Panc1 (cell line): ENCODE measurements at regions not wholly inside any gene's neighbourhood (a gene's known extent, or its start where the extent isn't known, plus 50 kb on each side); places are given as distances from the start of the nearest gene placed in this dataset.

Source experiments
- ATAC-seq: fragments of 200-7000 bp; cut with Tn5 transposase; 2 replicates; pipeline ENCODE4 v1.9.1; 2020; ENCODE audit warnings: mild to moderate bottlenecking, moderate library complexity
- BruUV-seq: library from RNA; stranded (reverse); fragments of 400-500 nt; replicated peaks from 2 replicates; lab custom pipeline; 2021; lab: Mats Ljungman, UMichigan
- CTCF ChIA-PET: fragments of 300-600 bp; sonication (Branson Sonifier 250); formaldehyde crosslinking; loops from one replicate; lab custom pipeline; 2022; ENCODE audit warnings: antibody characterized with exemption; lab: Charles Lee
- POLR2A ChIA-PET: fragments of 300-600 bp; sonication (Branson Sonifier 250); formaldehyde crosslinking; loops from one replicate; lab custom pipeline; 2022; ENCODE audit warnings: antibody characterized with exemption; lab: Charles Lee
- DNase-seq: peaks from one replicate; pipeline ENCODE4 v3.0.0-alpha.2; 2010; ENCODE audit warnings: low read depth, low spot score
- H3K27ac ChIP-seq: 2 replicates; pipeline ENCODE4 v1.5.1; 2011; ENCODE audit warnings: mild to moderate bottlenecking, low read length, inconsistent platforms
- H3K27me3 ChIP-seq: fragments of 200-500 bp; sonication (Bioruptor generic); 2 replicates; pipeline ENCODE4 v1.6.0; 2014; ENCODE audit warnings: low read length, inconsistent platforms; ENCODE audit not compliant: control insufficient read depth, insufficient read depth
- H3K36me3 ChIP-seq: fragments of 200-500 bp; sonication (Bioruptor generic); 2 replicates; pipeline ENCODE4 v1.5.1; 2014; ENCODE audit warnings: inconsistent platforms, mild to moderate bottlenecking, low read length, moderate library complexity; ENCODE audit not compliant: control insufficient read depth, insufficient read depth
- H3K4me1 ChIP-seq: 2 replicates; pipeline ENCODE4 v1.5.1; 2011; ENCODE audit warnings: inconsistent platforms, mild to moderate bottlenecking, low read length, moderate library complexity; ENCODE audit not compliant: control insufficient read depth, insufficient read depth
- H3K4me3 ChIP-seq, 2 experiments: 2 replicates each; pipeline ENCODE4 v1.5.1; 2011 to 2012; ENCODE audit warnings: low read depth in 2 of 2, low read length in 2 of 2, mild to moderate bottlenecking in 2 of 2, inconsistent platforms in 1 of 2, moderate library complexity in 1 of 2
- H3K9me3 ChIP-seq: fragments of 200-500 bp; sonication (Bioruptor generic); 2 replicates; pipeline ENCODE4 v1.5.1; 2014; ENCODE audit warnings: low read depth, mild to moderate bottlenecking, inconsistent platforms, low read length, moderate library complexity; ENCODE audit not compliant: control insufficient read depth, insufficient read depth
- POLR2AphosphoS5 ChIP-seq: IDR thresholded peaks from 2 replicates; pipeline ENCODE4 v1.6.1; 2012; ENCODE audit warnings: mild to moderate bottlenecking, low read depth, low read length, moderate library complexity
- SIN3A ChIP-seq: IDR thresholded peaks from 2 replicates; pipeline ENCODE4 v1.6.1; 2012; ENCODE audit warnings: low read depth, mild to moderate bottlenecking, low read length, moderate library complexity, borderline replicate concordance; ENCODE audit not compliant: insufficient read depth
- TCF7L2 ChIP-seq: IDR thresholded peaks from 2 replicates; pipeline ENCODE4 v1.6.1; 2011; ENCODE audit warnings: mild to moderate bottlenecking, low read depth, low read length, inconsistent platforms
- in situ Hi-C: cut with HindIII; loops from 2 replicates; pipeline ENCODE4 v1.10.0; 2016; ENCODE audit warnings: low sequenced_read_pairs, low pct_unique_long_range_greater_than_20kb
- intact Hi-C: fragments of 100-400 bp; cut with micrococcal nuclease; formaldehyde crosslinking; loops from one replicate; pipeline ENCODE4 v1.10.0; 2022; ENCODE audit not compliant: unreplicated experiment
- TF ChIP-seq, protein P1 (sequence below), 2 experiments: IDR thresholded peaks; 2 replicates each; pipeline ENCODE4 v1.6.1; 2011 to 2012; ENCODE audit warnings: low read depth in 2 of 2, control low read depth in 1 of 2, low read length in 1 of 2, mild to moderate bottlenecking in 1 of 2, moderate library complexity in 1 of 2; ENCODE audit not compliant: insufficient read depth in 1 of 2
- TF ChIP-seq, protein P2 (sequence below): fragments of 450-650 bp; IDR thresholded peaks from 2 replicates; pipeline ENCODE4 v1.5.1; 2017; ENCODE audit warnings: mild to moderate bottlenecking

DNA sequence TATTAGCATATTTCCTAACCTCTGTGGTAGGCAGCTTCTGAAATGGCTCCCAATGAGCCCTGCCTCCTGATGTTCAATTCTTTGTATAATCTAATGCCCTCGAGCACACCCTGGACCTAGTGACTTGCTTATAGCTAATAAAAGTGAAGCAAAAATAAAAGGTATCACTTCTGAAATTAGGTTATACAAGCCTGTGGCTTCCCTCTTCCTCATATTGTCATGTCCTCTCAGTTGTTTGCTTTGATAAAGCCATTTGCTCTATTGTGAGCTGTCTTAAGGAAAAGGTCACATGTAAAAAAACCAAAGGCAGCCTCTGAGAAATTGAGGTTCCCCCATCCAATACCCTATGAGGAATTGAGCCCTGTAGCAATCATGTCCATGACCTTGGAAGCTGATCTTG lies 442.1 kb upstream of the ADGRB3 start:
- no peak for ATAC-seq
- no peak for DNase-seq
- no peak overlapping the region for H3K27ac ChIP-seq
- intact Hi-C loops: no loop called here
- H3K4me1 ChIP-seq: no peaks in the 10 kb centered on the region
- no peak for TF ChIP-seq POLR2AphosphoS5
- TF ChIP-seq, protein P1, sequence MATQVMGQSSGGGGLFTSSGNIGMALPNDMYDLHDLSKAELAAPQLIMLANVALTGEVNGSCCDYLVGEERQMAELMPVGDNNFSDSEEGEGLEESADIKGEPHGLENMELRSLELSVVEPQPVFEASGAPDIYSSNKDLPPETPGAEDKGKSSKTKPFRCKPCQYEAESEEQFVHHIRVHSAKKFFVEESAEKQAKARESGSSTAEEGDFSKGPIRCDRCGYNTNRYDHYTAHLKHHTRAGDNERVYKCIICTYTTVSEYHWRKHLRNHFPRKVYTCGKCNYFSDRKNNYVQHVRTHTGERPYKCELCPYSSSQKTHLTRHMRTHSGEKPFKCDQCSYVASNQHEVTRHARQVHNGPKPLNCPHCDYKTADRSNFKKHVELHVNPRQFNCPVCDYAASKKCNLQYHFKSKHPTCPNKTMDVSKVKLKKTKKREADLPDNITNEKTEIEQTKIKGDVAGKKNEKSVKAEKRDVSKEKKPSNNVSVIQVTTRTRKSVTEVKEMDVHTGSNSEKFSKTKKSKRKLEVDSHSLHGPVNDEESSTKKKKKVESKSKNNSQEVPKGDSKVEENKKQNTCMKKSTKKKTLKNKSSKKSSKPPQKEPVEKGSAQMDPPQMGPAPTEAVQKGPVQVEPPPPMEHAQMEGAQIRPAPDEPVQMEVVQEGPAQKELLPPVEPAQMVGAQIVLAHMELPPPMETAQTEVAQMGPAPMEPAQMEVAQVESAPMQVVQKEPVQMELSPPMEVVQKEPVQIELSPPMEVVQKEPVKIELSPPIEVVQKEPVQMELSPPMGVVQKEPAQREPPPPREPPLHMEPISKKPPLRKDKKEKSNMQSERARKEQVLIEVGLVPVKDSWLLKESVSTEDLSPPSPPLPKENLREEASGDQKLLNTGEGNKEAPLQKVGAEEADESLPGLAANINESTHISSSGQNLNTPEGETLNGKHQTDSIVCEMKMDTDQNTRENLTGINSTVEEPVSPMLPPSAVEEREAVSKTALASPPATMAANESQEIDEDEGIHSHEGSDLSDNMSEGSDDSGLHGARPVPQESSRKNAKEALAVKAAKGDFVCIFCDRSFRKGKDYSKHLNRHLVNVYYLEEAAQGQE (IDR thresholded peaks at IDR 0.05; ENCODE audit: insufficient read depth in 1 of 2, low read depth in 2 of 2, low read length in 1 of 2): no peak
- TF ChIP-seq, protein P2, sequence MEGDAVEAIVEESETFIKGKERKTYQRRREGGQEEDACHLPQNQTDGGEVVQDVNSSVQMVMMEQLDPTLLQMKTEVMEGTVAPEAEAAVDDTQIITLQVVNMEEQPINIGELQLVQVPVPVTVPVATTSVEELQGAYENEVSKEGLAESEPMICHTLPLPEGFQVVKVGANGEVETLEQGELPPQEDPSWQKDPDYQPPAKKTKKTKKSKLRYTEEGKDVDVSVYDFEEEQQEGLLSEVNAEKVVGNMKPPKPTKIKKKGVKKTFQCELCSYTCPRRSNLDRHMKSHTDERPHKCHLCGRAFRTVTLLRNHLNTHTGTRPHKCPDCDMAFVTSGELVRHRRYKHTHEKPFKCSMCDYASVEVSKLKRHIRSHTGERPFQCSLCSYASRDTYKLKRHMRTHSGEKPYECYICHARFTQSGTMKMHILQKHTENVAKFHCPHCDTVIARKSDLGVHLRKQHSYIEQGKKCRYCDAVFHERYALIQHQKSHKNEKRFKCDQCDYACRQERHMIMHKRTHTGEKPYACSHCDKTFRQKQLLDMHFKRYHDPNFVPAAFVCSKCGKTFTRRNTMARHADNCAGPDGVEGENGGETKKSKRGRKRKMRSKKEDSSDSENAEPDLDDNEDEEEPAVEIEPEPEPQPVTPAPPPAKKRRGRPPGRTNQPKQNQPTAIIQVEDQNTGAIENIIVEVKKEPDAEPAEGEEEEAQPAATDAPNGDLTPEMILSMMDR: no peak
- TF ChIP-seq SIN3A: no peak
- TF ChIP-seq TCF7L2: no peak
- CTCF ChIA-PET: no interaction called here
- no peak overlapping the region for H3K4me3 ChIP-seq
- H3K9me3 ChIP-seq: no peaks in the 10 kb centered on the region
- no peaks in the 10 kb centered on the region for H3K27me3 ChIP-seq
- POLR2A ChIA-PET: no interaction called here
- in situ Hi-C loops: no loop called here
- BruUV-seq: no TSS peak
- no peaks in the 10 kb centered on the region for H3K36me3 ChIP-seq

DNA sequence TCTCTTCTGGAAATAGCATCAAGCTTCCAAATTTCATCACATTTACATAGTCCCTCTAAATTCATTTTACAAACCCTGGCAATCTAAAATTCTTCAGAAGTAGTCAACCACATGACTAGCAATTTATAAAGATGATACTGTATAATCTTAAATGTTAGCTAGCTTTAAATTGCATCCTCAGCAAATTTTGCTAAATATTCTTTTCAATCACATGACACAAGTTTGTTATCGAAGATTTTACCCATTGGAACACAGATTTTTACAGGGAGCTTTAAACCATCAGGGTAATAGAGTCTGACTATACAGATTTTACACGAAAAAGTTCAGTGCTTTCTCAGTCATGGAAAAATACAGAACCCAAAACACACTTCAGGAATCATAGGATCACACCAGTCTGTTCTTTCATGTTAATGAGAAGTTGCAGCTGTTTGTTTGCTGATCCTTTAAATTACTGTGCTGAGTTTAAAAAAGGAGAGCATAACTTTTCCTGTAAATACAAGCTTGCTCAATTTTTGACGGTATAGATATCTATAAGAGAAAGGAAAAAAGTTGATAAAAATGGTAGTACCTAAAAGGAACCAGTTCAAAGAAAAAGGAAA lies 445.8 kb upstream of the ADGRB3 start:
- H3K27ac ChIP-seq: no peak overlapping the region
- CTCF ChIA-PET: no interaction called here
- H3K36me3 ChIP-seq: no peaks in the 10 kb centered on the region
- ATAC-seq (no peak), DNase-seq (no peak)
- no peaks in the 10 kb centered on the region for H3K9me3 ChIP-seq
- no peak overlapping the region for H3K4me3 ChIP-seq
- H3K27me3 ChIP-seq: no peaks in the 10 kb centered on the region
- in situ Hi-C loops (no loop called here), intact Hi-C loops (no loop called here)
- POLR2A ChIA-PET: no interaction called here
- no peaks in the 10 kb centered on the region for H3K4me1 ChIP-seq
- no TSS peak for BruUV-seq
- TF ChIP-seq, protein P2: no peak
- TF ChIP-seq POLR2AphosphoS5 (no peak), TCF7L2 (no peak), SIN3A (no peak)
- TF ChIP-seq, protein P1 (IDR thresholded peaks at IDR 0.05; ENCODE audit: insufficient read depth in 1 of 2, low read depth in 2 of 2, low read length in 1 of 2): no peak
